Panc1 (cell line): ENCODE measurements at regions not wholly inside any gene's neighbourhood (a gene's known extent, or its start where the extent isn't known, plus 50 kb on each side); places are given as distances from the start of the nearest gene placed in this dataset.

Experiments used
- POLR2AphosphoS5 ChIP-seq: IDR thresholded peaks from 2 replicates; pipeline ENCODE4 v1.6.1; 2012; ENCODE audit warnings: mild to moderate bottlenecking, low read depth, low read length, moderate library complexity
- SIN3A ChIP-seq: IDR thresholded peaks from 2 replicates; pipeline ENCODE4 v1.6.1; 2012; ENCODE audit warnings: low read depth, mild to moderate bottlenecking, low read length, moderate library complexity, borderline replicate concordance; ENCODE audit not compliant: insufficient read depth
- TCF7L2 ChIP-seq: IDR thresholded peaks from 2 replicates; pipeline ENCODE4 v1.6.1; 2011; ENCODE audit warnings: mild to moderate bottlenecking, low read depth, low read length, inconsistent platforms
- TF ChIP-seq, protein P1 (sequence below): fragments of 450-650 bp; IDR thresholded peaks from 2 replicates; pipeline ENCODE4 v1.5.1; 2017; ENCODE audit warnings: mild to moderate bottlenecking
- TF ChIP-seq, protein P2 (sequence below), 2 experiments: IDR thresholded peaks; 2 replicates each; pipeline ENCODE4 v1.6.1; 2011 to 2012; ENCODE audit warnings: low read depth in 2 of 2, control low read depth in 1 of 2, low read length in 1 of 2, mild to moderate bottlenecking in 1 of 2, moderate library complexity in 1 of 2; ENCODE audit not compliant: insufficient read depth in 1 of 2

DNA sequence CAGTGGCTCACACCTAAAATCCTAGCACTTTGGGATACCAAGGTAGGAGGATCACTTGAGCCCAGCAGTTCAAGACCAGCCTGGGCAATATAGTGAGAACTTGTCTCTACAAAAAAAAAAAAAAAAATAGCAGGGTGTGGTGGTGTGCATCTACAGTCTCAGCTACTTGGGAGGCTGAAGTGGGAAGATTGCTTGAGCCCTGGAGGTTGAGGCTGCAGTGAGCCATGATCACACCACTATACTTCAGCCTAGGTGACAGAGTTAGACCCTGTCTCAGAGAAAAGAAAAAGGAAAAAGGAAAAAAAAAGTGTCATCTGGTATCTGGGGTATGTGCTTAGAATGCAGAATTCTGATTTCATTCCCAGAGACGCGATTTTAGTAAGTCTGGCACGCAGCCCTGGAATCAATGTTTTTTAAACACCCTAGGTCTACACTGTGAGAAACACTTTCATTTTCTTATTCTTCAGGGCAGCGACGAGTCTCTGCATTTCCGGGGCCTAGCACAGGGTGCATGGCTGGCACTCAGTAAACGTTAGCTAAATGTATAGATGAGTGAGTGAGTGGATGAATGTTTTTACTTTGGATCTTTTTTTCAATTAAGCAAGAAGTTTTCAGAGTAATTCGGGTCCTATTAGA, 243.8 kb upstream of the PWP1 start:
- TF ChIP-seq SIN3A = no peak
- TF ChIP-seq, protein P1, sequence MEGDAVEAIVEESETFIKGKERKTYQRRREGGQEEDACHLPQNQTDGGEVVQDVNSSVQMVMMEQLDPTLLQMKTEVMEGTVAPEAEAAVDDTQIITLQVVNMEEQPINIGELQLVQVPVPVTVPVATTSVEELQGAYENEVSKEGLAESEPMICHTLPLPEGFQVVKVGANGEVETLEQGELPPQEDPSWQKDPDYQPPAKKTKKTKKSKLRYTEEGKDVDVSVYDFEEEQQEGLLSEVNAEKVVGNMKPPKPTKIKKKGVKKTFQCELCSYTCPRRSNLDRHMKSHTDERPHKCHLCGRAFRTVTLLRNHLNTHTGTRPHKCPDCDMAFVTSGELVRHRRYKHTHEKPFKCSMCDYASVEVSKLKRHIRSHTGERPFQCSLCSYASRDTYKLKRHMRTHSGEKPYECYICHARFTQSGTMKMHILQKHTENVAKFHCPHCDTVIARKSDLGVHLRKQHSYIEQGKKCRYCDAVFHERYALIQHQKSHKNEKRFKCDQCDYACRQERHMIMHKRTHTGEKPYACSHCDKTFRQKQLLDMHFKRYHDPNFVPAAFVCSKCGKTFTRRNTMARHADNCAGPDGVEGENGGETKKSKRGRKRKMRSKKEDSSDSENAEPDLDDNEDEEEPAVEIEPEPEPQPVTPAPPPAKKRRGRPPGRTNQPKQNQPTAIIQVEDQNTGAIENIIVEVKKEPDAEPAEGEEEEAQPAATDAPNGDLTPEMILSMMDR = no peak
- TF ChIP-seq TCF7L2 = no peak
- TF ChIP-seq POLR2AphosphoS5 = no peak
- TF ChIP-seq, protein P2, sequence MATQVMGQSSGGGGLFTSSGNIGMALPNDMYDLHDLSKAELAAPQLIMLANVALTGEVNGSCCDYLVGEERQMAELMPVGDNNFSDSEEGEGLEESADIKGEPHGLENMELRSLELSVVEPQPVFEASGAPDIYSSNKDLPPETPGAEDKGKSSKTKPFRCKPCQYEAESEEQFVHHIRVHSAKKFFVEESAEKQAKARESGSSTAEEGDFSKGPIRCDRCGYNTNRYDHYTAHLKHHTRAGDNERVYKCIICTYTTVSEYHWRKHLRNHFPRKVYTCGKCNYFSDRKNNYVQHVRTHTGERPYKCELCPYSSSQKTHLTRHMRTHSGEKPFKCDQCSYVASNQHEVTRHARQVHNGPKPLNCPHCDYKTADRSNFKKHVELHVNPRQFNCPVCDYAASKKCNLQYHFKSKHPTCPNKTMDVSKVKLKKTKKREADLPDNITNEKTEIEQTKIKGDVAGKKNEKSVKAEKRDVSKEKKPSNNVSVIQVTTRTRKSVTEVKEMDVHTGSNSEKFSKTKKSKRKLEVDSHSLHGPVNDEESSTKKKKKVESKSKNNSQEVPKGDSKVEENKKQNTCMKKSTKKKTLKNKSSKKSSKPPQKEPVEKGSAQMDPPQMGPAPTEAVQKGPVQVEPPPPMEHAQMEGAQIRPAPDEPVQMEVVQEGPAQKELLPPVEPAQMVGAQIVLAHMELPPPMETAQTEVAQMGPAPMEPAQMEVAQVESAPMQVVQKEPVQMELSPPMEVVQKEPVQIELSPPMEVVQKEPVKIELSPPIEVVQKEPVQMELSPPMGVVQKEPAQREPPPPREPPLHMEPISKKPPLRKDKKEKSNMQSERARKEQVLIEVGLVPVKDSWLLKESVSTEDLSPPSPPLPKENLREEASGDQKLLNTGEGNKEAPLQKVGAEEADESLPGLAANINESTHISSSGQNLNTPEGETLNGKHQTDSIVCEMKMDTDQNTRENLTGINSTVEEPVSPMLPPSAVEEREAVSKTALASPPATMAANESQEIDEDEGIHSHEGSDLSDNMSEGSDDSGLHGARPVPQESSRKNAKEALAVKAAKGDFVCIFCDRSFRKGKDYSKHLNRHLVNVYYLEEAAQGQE (IDR thresholded peaks at IDR 0.05; ENCODE audit: insufficient read depth in 1 of 2, low read depth in 2 of 2, low read length in 1 of 2) = no peak
